Stomach (tissue), 8 donors: ENCODE measurements at regions not wholly inside any gene's neighbourhood (a gene's known extent, or its start where the extent isn't known, plus 50 kb on each side); places are given as distances from the start of the nearest gene placed in this dataset.

Source experiments
- DNase-seq, 2 donors: peaks; one replicate each; pipeline versions ENCODE4 v3.0.0 to v3.0.0-alpha.2; 2013 to 2019
- H3K27ac ChIP-seq, 5 donors: fragments of 200-600 bp in 4 of 5; sonication (generic) in 4 of 5; one replicate each; pipeline ENCODE4 v1.5.1; 2013 to 2019; ENCODE audit warnings: mild to moderate bottlenecking in 1 of 5, moderate library complexity in 1 of 5
- H3K27me3 ChIP-seq, 3 donors: fragments of 200-600 bp; sonication (generic); one replicate each; pipeline ENCODE4 v1.5.1; 2017 to 2019; ENCODE audit warnings: mixed run types in 1 of 3
- H3K36me3 ChIP-seq, 4 donors: fragments of 200-600 bp; sonication (generic); 1 replicate in 3 of 4; 2 replicates in 1 of 4; pipeline ENCODE4 v1.5.1; 2016 to 2019
- H3K4me1 ChIP-seq, 4 donors: fragments of 200-600 bp; sonication (generic); one replicate each; pipeline ENCODE4 v1.5.1; 2016 to 2019
- H3K4me3 ChIP-seq, 4 donors: fragments of 200-600 bp; sonication (generic) in 3 of 4; one replicate each; pipeline ENCODE4 v1.5.1; 2016 to 2019; ENCODE audit warnings: mild to moderate bottlenecking in 1 of 4
- H3K9me3 ChIP-seq, 4 donors: fragments of 200-600 bp; sonication (generic); one replicate each; pipeline ENCODE4 v1.5.1; 2016 to 2019
- CTCF ChIP-seq, 7 experiments: fragments of 450-650 bp in 4 of 7; fragments of 200-600 bp in 3 of 7; sonication (generic) in 3 of 7; IDR thresholded peaks; one replicate each; pipeline ENCODE4 v1.5.1; 2016 to 2019; ENCODE audit warnings: antibody characterized with exemption in 7 of 7, control low read depth in 2 of 7, mild to moderate bottlenecking in 1 of 7
- EP300 ChIP-seq: sonication (generic); formaldehyde crosslinking; IDR thresholded peaks from one replicate; pipeline ENCODE4 v1.6.1; 2017; ENCODE audit warnings: antibody characterized with exemption
- POLR2A ChIP-seq, 4 donors: fragments of 450-650 bp; IDR thresholded peaks; one replicate each; pipeline ENCODE4 v1.6.1; 2016; ENCODE audit warnings: antibody characterized with exemption in 4 of 4, control low read depth in 2 of 4, mild to moderate bottlenecking in 1 of 4, moderate library complexity in 1 of 4
- POLR2AphosphoS5 ChIP-seq, 3 donors: sonication (generic); formaldehyde crosslinking; IDR thresholded peaks; one replicate each; pipeline ENCODE4 v1.6.1; 2016; ENCODE audit warnings: antibody characterized with exemption in 3 of 3
- WGBS, 5 donors: extraction: QIAGEN DNeasy Blood & Tissue Kit in 3 of 5; methylation state at CpG; one replicate each; pipeline versions ENCODE4 v1.1.5 to v1.1.7; 2013 to 2018; 5-methylcytosine and 5-hydroxymethylcytosine counted together
- intact Hi-C: fragments of 100-400 bp; cut with DNase I; formaldehyde crosslinking; loops from one replicate; pipeline ENCODE4 v1.15.1; 2023; ENCODE audit warnings: low total_unique reads
- donor health status: healthy with polysubstance abuse.
- donor health status: Bipolar disorder and iron deficiency.
- donor health status: healthy.

GRCh38 chr15:38921471-38921870 lies 356.9 kb upstream of the RASGRP1 start:
- WGBS, 5 donors: 42 to 58% (median 55%) methylated on average over 2 of the region's 2 CpGs
- intact Hi-C loops: no loop called here
- no peak for TF ChIP-seq POLR2AphosphoS5 (IDR thresholded peaks at IDR 0.05)
- no peak for TF ChIP-seq EP300
- no peak for TF ChIP-seq CTCF (IDR thresholded peaks at IDR 0.05)
- TF ChIP-seq POLR2A (IDR thresholded peaks at IDR 0.05): no peak
- Histone ChIP-seq H3K27me3 (no peaks in the 10 kb centered on the region), H3K4me3 (no peak overlapping the region), H3K27ac (no peak overlapping the region), H3K36me3 (no peaks in the 10 kb centered on the region), H3K4me1 (no peaks in the 10 kb centered on the region), H3K9me3 (no peaks in the 10 kb centered on the region)
- DNase-seq: no peak

- no peak overlapping the region for H3K27ac ChIP-seq
- H3K4me3 ChIP-seq: no peak overlapping the region
- H3K27me3 ChIP-seq: no peaks in the 10 kb centered on the region
- H3K36me3 ChIP-seq: no peaks in the 10 kb centered on the region
- H3K9me3 ChIP-seq: peaks cover 0 to 3% (median 0%) of the 10 kb centered on the region in 4 donors
- H3K4me1 ChIP-seq: no peaks in the 10 kb centered on the region
- WGBS, 5 donors: 45 to 67% (median 60%) methylated on average over 1 of the region's 1 CpG
- no peak for DNase-seq
- TF ChIP-seq POLR2A (IDR thresholded peaks at IDR 0.05): no peak
- intact Hi-C loops: no loop called here
These were observed 363.8 kb upstream of the RASGRP1 start for GRCh38 chr15:38928431-38928830.

GRCh38 chr15:38930851-38931572 lies 366.4 kb upstream of the RASGRP1 start:
- no peaks in the 10 kb centered on the region for H3K36me3 ChIP-seq
- TF ChIP-seq EP300 (no peak), POLR2A (IDR thresholded peaks at IDR 0.05) (no peak), CTCF (IDR thresholded peaks at IDR 0.05) (no peak), POLR2AphosphoS5 (IDR thresholded peaks at IDR 0.05) (no peak)
- no peaks in the 10 kb centered on the region for H3K27me3 ChIP-seq
- H3K9me3 ChIP-seq: peaks cover 0 to 9% (median 2%) of the 10 kb centered on the region in 4 donors
- 93 to 97% (median 94%) methylated on average over 9 of the region's 9 CpGs for WGBS, 5 donors
- intact Hi-C loops: no loop called here
- no peak for DNase-seq
- no peak overlapping the region for H3K4me3 ChIP-seq
- H3K4me1 ChIP-seq: no peaks in the 10 kb centered on the region
- no peak overlapping the region for H3K27ac ChIP-seq

GRCh38 chr15:38941399-38941953 lies 376.9 kb upstream of the RASGRP1 start:
- Histone ChIP-seq H3K27me3 (no peaks in the 10 kb centered on the region), H3K4me3 (no peak overlapping the region), H3K27ac (no peak overlapping the region), H3K36me3 (no peaks in the 10 kb centered on the region), H3K9me3 (no peaks in the 10 kb centered on the region), H3K4me1 (no peaks in the 10 kb centered on the region)
- no peak for TF ChIP-seq EP300
- WGBS, 5 donors: 47 to 55% (median 53%) methylated on average over 6 of the region's 6 CpGs
- peak in 1 of 2 donors; percentile 1 for DNase-seq
- intact Hi-C loops: no loop called here

- DNase-seq: peak in 1 of 2 donors; percentile 2
- intact Hi-C loops: no loop called here
- no peaks in the 10 kb centered on the region for H3K36me3 ChIP-seq
- no peak for TF ChIP-seq EP300
- no peak for TF ChIP-seq POLR2AphosphoS5 (IDR thresholded peaks at IDR 0.05)
- no peak for TF ChIP-seq POLR2A (IDR thresholded peaks at IDR 0.05)
- TF ChIP-seq CTCF (IDR thresholded peaks at IDR 0.05): no peak
- H3K4me1 ChIP-seq: no peaks in the 10 kb centered on the region
- no peak overlapping the region for H3K4me3 ChIP-seq
- no peaks in the 10 kb centered on the region for H3K9me3 ChIP-seq
- H3K27ac ChIP-seq: no peak overlapping the region
- no peaks in the 10 kb centered on the region for H3K27me3 ChIP-seq
These were observed 379.9 kb upstream of the RASGRP1 start for GRCh38 chr15:38944536-38944935.
